NCI-H1417 (cell line): ENCODE measurements at regions not wholly inside any gene's neighbourhood (a gene's known extent, or its start where the extent isn't known, plus 50 kb on each side); places are given as distances from the start of the nearest gene placed in this dataset.
A peak's percentile ranks its signal among the peaks of the same experiment; 100 is the strongest.

ENCODE experiments used
- DNase-seq, 3 experiments: peaks; one replicate each; lab custom pipeline; 2025; lab: John Stamatoyannopoulos, UW

GRCh38 chr22:48257685-48258055, 1495.2 kb downstream of the TBC1D22A start:
- DNase-seq: no peak

GRCh38 chr22:48256776-48257684, 1494.6 kb downstream of the TBC1D22A start:
- DNase-seq: no peak

DNA sequence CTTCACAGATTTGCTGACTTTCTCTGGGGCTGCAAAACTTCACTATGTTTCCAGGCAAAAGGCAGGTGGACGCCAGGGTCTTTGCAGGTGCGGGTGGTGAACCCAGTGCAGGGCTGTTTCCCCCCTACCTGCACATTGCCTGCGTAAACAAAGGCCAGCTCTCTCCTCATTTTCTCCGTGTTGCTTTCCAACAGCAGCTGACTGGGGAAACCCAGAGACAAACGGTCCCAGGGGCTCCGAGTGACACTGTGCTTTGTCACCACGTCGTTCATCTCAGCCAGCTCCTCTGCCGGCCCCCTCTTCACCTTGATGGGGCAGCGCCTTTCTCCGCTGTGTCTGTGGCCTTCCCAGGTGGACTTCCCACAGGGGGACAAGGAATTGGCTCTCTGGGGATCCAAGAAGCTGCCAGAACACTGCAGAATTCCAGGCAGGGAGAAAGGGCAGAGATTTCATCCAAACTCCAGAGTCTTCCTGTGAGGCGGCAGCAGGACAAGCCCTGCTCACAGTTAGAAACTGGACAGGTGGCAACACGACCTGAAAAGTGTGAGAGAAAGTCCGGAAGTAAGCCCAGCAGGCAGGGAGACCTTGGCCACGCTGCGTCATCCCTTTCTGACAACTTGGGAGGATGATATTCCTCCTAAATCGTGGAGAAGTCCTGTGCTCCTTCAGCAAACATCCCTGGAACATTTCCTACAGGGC, 1493.7 kb downstream of the TBC1D22A start:
- DNase-seq: no peak

DNA sequence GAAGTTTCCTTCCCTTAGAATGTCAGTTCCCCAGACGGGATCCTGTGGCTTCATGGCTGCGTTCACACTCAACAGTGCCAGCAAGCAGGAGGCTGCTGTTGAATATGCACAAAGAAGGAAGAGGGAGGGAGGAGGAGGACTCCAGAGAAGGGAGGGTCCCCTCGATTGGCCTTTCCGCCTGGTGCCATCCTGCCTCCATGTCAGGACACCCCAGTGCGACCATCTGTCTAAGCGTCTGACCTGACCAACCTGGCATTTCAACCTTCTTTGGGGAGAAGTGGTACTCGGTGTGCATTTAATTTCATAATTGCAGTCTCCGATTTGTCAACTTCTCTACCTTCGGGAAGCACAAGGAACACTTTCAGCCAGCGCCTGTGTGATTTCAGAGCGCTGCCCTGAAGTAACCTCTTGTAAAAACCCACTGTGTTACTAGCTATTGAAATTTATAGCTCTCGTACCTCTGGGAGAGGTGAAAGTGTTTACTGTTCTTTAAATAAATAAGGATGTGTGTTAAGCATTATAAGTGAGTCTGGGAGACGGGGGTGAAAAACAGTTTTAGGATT, 1491.9 kb downstream of the TBC1D22A start:
- DNase-seq: peak in 2 of 3 experiments; percentile 23 to 32

- DNase-seq: no peak
These were observed 1491.1 kb downstream of the TBC1D22A start for GRCh38 chr22:48253573-48253972.

- DNase-seq: no peak
These were observed 1490.7 kb downstream of the TBC1D22A start for GRCh38 chr22:48253136-48253535.

DNA sequence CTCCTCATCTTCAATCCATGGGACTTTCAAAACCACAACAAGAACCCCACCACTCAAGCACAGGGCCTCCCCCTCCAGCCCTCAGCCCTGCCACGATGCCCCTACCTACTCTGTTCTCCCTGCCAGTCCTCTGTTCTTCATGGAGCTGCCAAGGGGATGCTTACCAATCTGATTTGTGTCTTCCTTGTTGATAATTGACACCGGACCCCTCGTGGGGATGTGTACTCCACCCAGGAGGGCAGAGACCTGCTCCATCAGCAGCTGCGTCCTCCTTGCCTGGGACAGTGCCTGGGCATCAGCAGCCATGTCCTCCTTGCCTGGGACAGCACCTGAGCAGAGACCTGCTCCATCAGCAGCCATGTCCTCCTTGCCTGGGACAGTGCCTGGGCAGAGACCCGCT, 1489.2 kb downstream of the TBC1D22A start:
- no peak for DNase-seq

DNA sequence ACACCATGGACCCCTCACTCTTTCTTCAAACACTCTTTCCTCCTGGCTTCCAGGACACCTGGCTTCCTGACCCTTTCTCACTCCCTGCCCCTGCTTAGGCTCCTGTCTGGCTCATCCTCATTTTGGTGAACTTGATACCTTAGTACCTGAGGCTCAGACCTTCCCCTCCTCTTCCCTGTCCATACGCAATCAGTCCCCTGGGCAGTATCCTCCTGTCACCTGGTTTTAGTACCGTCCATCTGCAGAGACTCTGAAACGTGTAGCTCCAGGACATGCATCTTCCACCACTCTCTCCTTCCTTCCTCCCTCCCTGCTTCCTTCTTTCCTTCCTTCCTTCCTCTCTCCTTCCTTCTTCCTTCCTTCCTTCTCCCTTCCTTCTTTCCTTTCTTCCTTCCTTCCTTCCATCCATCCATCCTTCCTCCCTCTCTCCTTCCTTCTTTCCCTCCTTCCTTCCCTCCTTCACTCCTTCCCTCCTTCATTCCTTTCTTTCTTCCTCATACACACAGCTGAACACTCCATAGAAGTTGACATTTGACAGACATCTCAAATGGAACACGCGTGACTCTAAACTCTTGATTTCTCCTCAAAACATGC, 1488.6 kb downstream of the TBC1D22A start:
- DNase-seq: no peak

- DNase-seq: no peak
These were observed 1487.9 kb downstream of the TBC1D22A start for GRCh38 chr22:48250286-48250895.

GRCh38 chr22:48249713-48250268, 1487.3 kb downstream of the TBC1D22A start:
- DNase-seq: no peak

DNA sequence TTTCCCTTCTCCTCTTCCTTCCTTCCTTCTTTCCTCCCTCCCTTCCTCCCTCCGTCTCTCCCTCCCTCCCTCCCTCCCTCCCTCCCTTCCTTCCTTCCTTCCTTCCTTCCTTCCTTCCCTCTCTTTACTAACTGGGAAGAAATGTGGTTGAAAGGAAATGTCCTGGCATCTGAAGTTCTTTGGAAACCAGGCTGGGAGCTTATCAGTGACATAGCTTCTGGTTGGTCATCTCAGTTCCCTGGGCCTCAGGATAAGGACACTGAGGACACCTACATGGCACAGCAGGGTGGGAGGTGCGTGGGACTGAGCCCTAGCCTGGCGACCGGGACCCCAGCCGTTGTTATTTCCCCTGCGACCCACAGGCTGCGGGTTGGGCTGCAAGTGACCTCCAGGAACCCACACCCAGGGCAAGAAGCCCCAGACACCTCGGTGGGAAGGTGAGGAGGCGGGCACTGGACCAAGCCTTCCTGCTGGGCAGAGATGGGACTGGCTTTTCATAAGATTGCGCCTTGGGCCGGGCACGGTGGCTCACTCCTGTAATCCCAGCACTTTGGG, 1486.5 kb downstream of the TBC1D22A start:
- DNase-seq: no peak

DNA sequence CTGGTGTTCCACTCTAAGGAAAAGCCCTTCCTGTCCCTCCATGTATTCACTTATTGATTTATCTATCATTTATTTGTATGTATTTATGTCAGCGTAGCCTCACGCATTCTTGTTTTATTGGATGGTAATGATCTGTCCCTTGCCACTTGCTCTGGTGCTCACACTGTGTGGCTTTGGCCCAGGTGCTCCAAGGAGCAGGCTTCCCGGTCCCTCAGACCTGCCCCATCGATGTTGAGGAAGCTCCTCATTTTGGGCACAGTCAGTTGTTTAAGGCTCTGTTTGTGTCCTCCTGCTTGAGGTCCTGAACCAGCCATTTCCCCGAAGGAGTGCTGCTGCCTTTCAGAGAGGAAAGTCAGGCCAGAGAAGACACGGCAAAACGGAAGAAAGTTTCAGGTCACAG, 1485.4 kb downstream of the TBC1D22A start:
- no peak for DNase-seq

- no peak for DNase-seq
These were observed 1482.7 kb downstream of the TBC1D22A start for GRCh38 chr22:48245196-48245485.

DNA sequence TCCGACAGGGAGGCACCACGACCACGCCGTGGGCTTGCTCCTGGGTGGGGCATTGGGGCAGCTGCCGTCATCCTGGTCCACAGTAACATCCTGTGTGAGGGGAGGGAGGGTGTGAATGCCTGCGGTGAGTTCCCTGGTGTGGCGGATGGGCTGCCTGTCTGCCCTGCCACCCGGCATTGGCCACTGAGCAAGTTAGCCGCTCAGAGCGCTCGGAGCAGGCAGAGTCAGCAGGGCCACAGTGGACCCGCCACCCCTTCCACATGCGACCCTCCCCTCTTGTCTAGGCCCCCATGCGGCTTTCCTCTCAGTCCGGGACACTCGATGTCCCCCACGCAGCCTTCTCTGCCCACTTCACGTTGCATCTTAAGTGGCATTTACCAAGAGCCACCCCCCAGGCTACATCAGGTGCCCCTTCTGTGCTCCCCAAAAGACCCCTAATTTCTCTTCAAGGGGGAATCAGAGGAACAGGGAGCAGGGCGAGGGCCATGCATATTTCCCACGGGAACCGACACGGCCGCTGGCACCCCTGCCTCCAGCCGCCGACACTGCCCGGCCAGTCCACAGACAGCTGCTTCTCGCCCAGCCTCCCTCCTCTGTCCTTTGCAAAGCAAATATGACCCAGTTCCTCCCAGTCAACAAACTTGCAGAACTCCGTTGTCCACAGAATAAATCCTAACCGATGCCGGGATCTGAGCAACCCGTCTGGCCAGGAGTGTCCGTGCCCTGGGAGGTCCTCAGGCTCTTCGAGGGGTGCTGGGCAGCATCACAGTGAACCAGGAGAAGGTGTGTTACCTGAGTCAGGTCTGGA, 1482.1 kb downstream of the TBC1D22A start:
- DNase-seq: no peak

DNA sequence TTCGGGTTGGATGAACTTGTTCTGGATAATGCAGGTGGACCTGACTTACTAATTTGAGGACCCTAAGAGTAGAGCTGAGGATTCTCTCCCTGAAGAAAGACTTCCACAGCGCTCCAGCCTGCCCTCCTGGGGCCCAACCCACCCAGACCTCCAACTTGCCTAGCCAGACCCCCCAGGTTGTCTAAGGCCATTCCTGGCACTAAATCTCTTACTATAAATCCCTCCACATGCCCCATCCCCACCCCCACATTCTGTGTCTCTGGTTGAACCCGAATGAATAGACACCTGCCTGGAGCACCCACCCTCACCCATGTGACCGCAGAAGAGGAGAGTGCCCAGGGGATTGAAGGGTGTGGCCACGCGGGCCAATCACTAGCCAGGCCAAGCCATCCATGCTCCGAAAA, 1480.0 kb downstream of the TBC1D22A start:
- DNase-seq: no peak

DNA sequence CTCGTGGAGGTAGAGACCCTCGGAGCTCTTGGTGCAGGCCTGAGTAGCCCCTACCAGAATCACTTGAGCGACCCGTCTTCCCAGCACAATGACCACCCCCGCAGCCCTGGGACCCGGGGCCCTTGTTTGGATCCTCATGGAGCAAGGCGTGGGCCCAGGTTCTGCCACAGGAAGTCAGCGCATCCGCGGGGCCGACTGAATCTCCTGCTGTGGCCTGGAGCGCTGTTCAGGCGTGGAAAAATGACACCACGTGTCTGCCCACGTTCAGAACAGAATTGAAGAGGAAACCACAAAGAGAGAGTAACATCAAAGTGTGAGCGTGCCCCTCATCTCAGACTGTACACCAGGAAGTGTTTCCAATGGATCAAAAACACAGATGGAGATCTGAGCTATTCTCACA, 1479.2 kb downstream of the TBC1D22A start:
- no peak for DNase-seq

DNA sequence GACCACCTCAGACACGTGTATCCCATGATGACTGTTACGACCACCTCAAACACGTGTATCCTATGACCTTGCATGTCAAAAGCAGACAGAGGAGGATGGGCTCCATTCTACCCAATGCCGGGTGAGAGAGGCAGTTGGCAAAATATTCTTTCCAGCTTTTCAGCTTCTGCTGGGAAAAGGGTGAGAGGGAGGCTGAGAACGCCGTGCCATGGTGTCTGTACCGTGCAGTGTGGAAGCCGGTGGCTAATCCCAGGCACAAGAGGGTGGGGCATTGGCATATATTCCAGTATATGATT, 1478.4 kb downstream of the TBC1D22A start:
- DNase-seq: no peak

DNA sequence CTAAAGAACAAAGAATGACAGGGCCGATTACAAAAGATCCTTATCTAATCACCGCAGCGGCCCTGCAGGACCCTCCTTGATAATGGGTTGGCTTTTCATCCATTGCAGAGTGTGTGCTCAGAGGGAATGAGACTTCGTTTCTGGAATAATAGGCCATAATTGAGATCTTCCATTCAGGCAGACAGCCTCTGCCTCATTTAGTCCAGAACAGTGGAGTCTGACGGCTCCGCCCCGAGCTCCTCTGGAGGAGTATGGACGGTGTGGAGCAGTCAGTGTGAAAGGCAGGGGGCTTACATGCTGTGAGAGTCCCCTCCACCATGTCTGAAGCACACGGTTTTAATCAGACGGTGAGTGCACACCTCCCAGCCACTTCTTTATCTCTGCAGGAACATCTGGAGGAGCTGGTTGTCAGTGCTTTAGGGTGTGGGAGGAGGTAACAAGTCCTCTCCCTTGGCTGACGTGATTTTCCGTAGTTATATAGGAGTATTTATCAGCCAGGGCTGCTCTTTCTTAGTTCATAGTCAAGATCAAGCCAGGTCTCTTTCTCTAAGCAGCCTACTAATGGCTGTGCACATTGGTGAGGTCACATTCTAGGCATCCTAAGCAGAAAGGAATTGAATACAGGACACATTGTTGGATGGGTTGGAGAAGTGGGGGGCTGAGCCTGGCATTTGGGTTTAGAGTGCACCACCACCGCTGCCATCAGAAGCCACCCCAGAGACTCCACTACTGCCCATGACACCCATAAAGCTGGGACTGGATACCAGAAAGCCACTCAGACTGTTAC, 1477.9 kb downstream of the TBC1D22A start:
- no peak for DNase-seq

DNA sequence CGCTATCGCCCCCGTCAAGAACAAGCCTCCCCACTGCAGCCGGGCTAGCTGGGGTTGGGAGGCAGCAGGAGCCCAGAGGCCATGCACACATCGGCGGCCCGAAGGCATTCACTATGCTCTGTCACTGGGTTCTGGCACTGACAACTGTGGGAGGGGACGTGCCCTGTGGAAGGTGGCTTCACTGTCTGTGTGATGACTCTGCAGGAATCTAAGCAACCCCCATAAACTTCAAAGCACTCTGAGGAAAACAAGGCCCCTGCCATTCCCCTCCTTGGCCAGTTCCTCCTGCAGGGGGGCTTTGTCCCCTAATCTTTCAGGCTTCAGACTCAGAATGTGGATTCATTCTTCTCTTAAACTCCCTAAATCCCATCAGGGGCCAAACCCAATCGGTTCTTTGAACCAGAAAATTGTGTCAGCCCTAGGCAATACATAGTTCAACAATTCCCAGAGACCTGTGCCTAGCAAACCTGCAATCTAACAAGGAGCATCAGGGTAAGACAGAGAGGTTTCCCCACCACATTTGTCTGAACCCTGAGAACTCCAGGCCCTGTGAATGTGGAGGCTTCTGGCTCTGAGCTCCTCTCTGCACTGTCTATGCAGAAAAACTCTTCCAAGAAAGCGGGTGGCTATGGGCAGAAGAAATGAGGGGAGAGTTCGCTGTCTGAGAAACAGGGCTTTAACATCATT, 1477.2 kb downstream of the TBC1D22A start:
- no peak for DNase-seq

GRCh38 chr22:48238966-48239365, 1476.5 kb downstream of the TBC1D22A start:
- DNase-seq: no peak
